Endodermal cell (in vitro differentiated cells): ENCODE measurements at regions not wholly inside any gene's neighbourhood (a gene's known extent, or its start where the extent isn't known, plus 50 kb on each side); places are given as distances from the start of the nearest gene placed in this dataset.

Experiments
- DNase-seq: peaks from one replicate; pipeline ENCODE4 v3.0.0-alpha.2; 2017
- H3K27ac ChIP-seq: 2 replicates; pipeline ENCODE4 v1.5.1; 2013; ENCODE audit warnings: mild to moderate bottlenecking, low read depth, low read length, moderate library complexity
- H3K27me3 ChIP-seq: 2 replicates; pipeline ENCODE4 v1.6.1; 2013; ENCODE audit warnings: mild to moderate bottlenecking, low read length, moderate library complexity; ENCODE audit not compliant: insufficient read depth, control insufficient read depth, poor library complexity, severe bottlenecking
- H3K36me3 ChIP-seq: 2 replicates; pipeline ENCODE4 v1.7.0; 2013; ENCODE audit warnings: mild to moderate bottlenecking, low read length, moderate library complexity; ENCODE audit not compliant: control insufficient read depth, insufficient read depth
- H3K4me1 ChIP-seq: one replicate; pipeline ENCODE4 v1.7.0; 2013; ENCODE audit warnings: low read length; ENCODE audit not compliant: control insufficient read depth, insufficient read depth
- H3K4me3 ChIP-seq: 2 replicates; pipeline ENCODE4 v1.5.1; 2013; ENCODE audit warnings: mild to moderate bottlenecking, low read length, moderate library complexity
- H3K9ac ChIP-seq: 2 replicates; pipeline ENCODE4 v1.6.1; 2013; ENCODE audit warnings: mild to moderate bottlenecking, low read length, moderate library complexity; ENCODE audit not compliant: poor library complexity, severe bottlenecking; ENCODE audit errors: extremely low read depth
- H3K9me3 ChIP-seq: 2 replicates; pipeline ENCODE4 v1.6.1; 2013; ENCODE audit warnings: mild to moderate bottlenecking, low read length, moderate library complexity; ENCODE audit not compliant: control insufficient read depth
- H3K27ac Mint-ChIP-seq: 2 replicates; pipeline ENCODE4 v1.8.0; 2020; ENCODE audit warnings: mixed read lengths
- H3K27me3 Mint-ChIP-seq: 2 replicates; pipeline ENCODE4 v1.8.0; 2021; ENCODE audit warnings: mild to moderate bottlenecking, mixed read lengths; ENCODE audit not compliant: insufficient read depth
- H3K36me3 Mint-ChIP-seq: 2 replicates; pipeline ENCODE4 v1.8.0; 2020; ENCODE audit warnings: low read depth, mixed read lengths
- H3K4me1 Mint-ChIP-seq: 2 replicates; pipeline ENCODE4 v1.8.0; 2020; ENCODE audit warnings: mixed read lengths
- H3K4me3 Mint-ChIP-seq: 2 replicates; pipeline ENCODE4 v1.8.0; 2020; ENCODE audit warnings: mild to moderate bottlenecking, moderate library complexity, mixed read lengths
- H3K9me3 Mint-ChIP-seq: 2 replicates; pipeline ENCODE4 v1.8.0; 2020; ENCODE audit warnings: mild to moderate bottlenecking, mixed read lengths
- CTCF ChIP-seq: fragments of 200-600 bp; sonication (generic); conservative IDR thresholded peaks from 2 replicates; pipeline ENCODE4 v1.5.0; 2021; ENCODE audit warnings: antibody characterized with exemption, mild to moderate bottlenecking
- WGBS, 2 experiments: methylation state at CpG; one replicate each; pipeline versions ENCODE4 v1.1.5 to v1.1.7; 2013; ENCODE audit warnings: missing lambda C conversion rate in 2 of 2, mixed read lengths in 1 of 2; ENCODE audit not compliant: insufficient coverage in 1 of 2, insufficient read length in 1 of 2; 5-methylcytosine and 5-hydroxymethylcytosine counted together

DNA sequence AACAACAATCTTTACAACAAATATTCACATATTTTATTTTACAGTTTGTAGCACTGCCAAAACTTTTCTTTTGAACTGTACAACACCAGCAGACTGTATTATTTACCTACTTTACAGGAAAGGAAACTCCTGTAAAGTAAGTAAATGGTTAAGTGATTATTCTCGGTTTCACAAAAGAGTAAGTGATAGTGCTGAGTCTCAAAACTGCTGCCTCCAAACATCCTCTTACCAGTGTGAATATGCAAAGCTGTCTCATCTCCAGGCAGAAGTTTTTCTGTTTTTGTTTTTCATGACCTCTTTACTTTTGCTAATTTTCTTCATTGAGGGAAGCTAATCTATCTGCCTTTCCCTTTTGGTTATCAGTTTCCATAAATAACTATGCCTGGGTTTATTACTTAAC lies 286.7 kb downstream of the SRGAP2C start:
- peaks cover 26% of the 10 kb centered on the region for H3K9me3 Mint-ChIP-seq
- 93% methylated on average over 1 of the region's 1 CpG; no CpG with 5 or more reads in 1 of the 2 experiments for WGBS, 2 experiments
- no peak for DNase-seq
- H3K36me3 Mint-ChIP-seq = no peaks in the 10 kb centered on the region
- Histone ChIP-seq H3K27ac (no peak overlapping the region), H3K9me3 (peaks cover 1% of the 10 kb centered on the region), H3K4me3 (no peak overlapping the region), H3K4me1 (no peaks in the 10 kb centered on the region), H3K27me3 (no peaks in the 10 kb centered on the region), H3K9ac (no peak overlapping the region), H3K36me3 (no peaks in the 10 kb centered on the region)
- H3K27ac Mint-ChIP-seq = no peak overlapping the region
- H3K27me3 Mint-ChIP-seq = no peaks in the 10 kb centered on the region
- H3K4me3 Mint-ChIP-seq = no peak overlapping the region
- no peaks in the 10 kb centered on the region for H3K4me1 Mint-ChIP-seq
- no peak for TF ChIP-seq CTCF

- H3K4me1 ChIP-seq = no peaks in the 10 kb centered on the region
- no peaks in the 10 kb centered on the region for H3K27me3 ChIP-seq
- H3K27ac Mint-ChIP-seq = no peak overlapping the region
- H3K9me3 ChIP-seq = peaks cover 5% of the 10 kb centered on the region
- H3K27me3 Mint-ChIP-seq = no peaks in the 10 kb centered on the region
- TF ChIP-seq CTCF = no peak
- H3K4me3 Mint-ChIP-seq = no peak overlapping the region
- peaks cover 31% of the 10 kb centered on the region for H3K9me3 Mint-ChIP-seq
- H3K36me3 ChIP-seq = no peaks in the 10 kb centered on the region
- WGBS, 2 experiments = 94 to 100% methylated on average over 4 of the region's 4 CpGs
- no peak overlapping the region for H3K27ac ChIP-seq
- no peaks in the 10 kb centered on the region for H3K4me1 Mint-ChIP-seq
- no peak overlapping the region for H3K4me3 ChIP-seq
- no peak for DNase-seq
- H3K36me3 Mint-ChIP-seq = no peaks in the 10 kb centered on the region
- H3K9ac ChIP-seq = no peak overlapping the region
These were observed 287.2 kb downstream of the SRGAP2C start for GRCh38 chr1:121472017-121472416.

GRCh38 chr1:121483234-121483633 lies 298.5 kb downstream of the SRGAP2C start:
- no peak for DNase-seq
- no peaks in the 10 kb centered on the region for H3K36me3 Mint-ChIP-seq
- peaks cover 27% of the 10 kb centered on the region for H3K9me3 Mint-ChIP-seq
- Histone ChIP-seq H3K9ac (no peak overlapping the region), H3K27me3 (no peaks in the 10 kb centered on the region), H3K27ac (no peak overlapping the region), H3K4me1 (no peaks in the 10 kb centered on the region), H3K4me3 (no peak overlapping the region), H3K9me3 (no peaks in the 10 kb centered on the region), H3K36me3 (no peaks in the 10 kb centered on the region)
- H3K4me3 Mint-ChIP-seq = no peak overlapping the region
- TF ChIP-seq CTCF = no peak
- H3K4me1 Mint-ChIP-seq = no peaks in the 10 kb centered on the region
- no peak overlapping the region for H3K27ac Mint-ChIP-seq
- H3K27me3 Mint-ChIP-seq = peaks cover 4% of the 10 kb centered on the region
